ENCODE measurements at regions not wholly inside any gene's neighbourhood (a gene's known extent, or its start where the extent isn't known, plus 50 kb on each side); places are given as distances from the start of the nearest gene placed in this dataset.
"Not testable (repeated sequence)": the region's sequence is repeated elsewhere in the genome, so short reads cannot be mapped to it uniquely, and the experiment has no call there.

GRCh38 chr11:21798216-21798615, 394.7 kb upstream of the ANO5 start:
- 50 to 67% methylated on average over 2 of the region's 2 CpGs for WGBS, 2 donors
- no peak for TF ChIP-seq POLR2AphosphoS5 (IDR thresholded peaks at IDR 0.05)
- no peak for TF ChIP-seq CTCF (IDR thresholded peaks at IDR 0.05)
- no peak for TF ChIP-seq POLR2A (IDR thresholded peaks at IDR 0.05)
- TF ChIP-seq EP300 (IDR thresholded peaks at IDR 0.05), result no peak
- H3K27ac ChIP-seq, result no peak overlapping the region
- intact Hi-C loops (cut with DNase I), result no loop called here
- no peaks in the 10 kb centered on the region for H3K9me3 ChIP-seq
- no peaks in the 10 kb centered on the region for H3K36me3 ChIP-seq
- no peak for DNase-seq
- H3K27me3 ChIP-seq, result no peaks in the 10 kb centered on the region
- H3K4me3 ChIP-seq, result no peak overlapping the region
- no peaks in the 10 kb centered on the region for H3K4me1 ChIP-seq

DNA sequence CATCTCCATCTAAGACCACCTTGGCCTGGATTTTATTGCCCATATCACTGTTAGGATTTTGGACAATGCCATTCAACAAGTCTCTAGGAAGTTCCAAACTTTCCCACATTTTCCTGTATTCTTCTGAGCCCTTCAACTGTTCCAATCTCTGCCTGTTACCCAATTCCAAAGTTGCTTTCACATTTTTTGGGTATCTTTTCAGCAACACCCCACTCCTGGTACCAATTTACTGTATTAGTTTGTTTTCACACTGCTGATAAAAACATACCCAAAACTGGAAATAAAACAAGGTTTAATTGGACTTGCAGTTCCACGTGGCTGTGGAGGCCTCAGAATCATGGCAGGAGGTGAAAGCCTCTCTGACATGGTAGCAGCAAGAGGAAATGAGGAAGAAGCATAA, 388.4 kb upstream of the ANO5 start:
- 40 to 70% methylated on average over 1 of the region's 1 CpG for WGBS, 2 donors
- H3K27me3 ChIP-seq; H3K4me1 ChIP-seq; H3K4me3 ChIP-seq; H3K27ac ChIP-seq; H3K36me3 ChIP-seq; H3K9me3 ChIP-seq; DNase-seq; intact Hi-C loops (cut with DNase I): not testable (repeated sequence)

GRCh38 chr11:21806508-21806907, 386.4 kb upstream of the ANO5 start:
- DNase-seq, result no peak
- Histone ChIP-seq H3K27me3 (no peaks in the 10 kb centered on the region), H3K9me3 (peaks cover 0 to 5% (median 3%) of the 10 kb centered on the region in 4 donors), H3K4me3 (no peak overlapping the region), H3K4me1 (no peaks in the 10 kb centered on the region), H3K27ac (no peak overlapping the region), H3K36me3 (no peaks in the 10 kb centered on the region)
- no peak for TF ChIP-seq CTCF (IDR thresholded peaks at IDR 0.05)
- no peak for TF ChIP-seq EP300 (IDR thresholded peaks at IDR 0.05)
- 51 to 60% methylated on average over 1 of the region's 1 CpG for WGBS, 2 donors
- intact Hi-C loops (cut with DNase I), result no loop called here

GRCh38 chr11:21806947-21807346, 385.9 kb upstream of the ANO5 start:
- no peaks in the 10 kb centered on the region for H3K4me1 ChIP-seq

GRCh38 chr11:21807350-21807749, 385.5 kb upstream of the ANO5 start:
- Histone ChIP-seq H3K27ac (no peak overlapping the region), H3K9me3 (peaks cover 0 to 5% (median 3%) of the 10 kb centered on the region in 4 donors), H3K4me1 (no peaks in the 10 kb centered on the region), H3K4me3 (no peak overlapping the region), H3K36me3 (no peaks in the 10 kb centered on the region), H3K27me3 (no peaks in the 10 kb centered on the region)
- DNase-seq, result no peak
- intact Hi-C loops (cut with DNase I), result no loop called here
- no peak for TF ChIP-seq CTCF (IDR thresholded peaks at IDR 0.05)
- no peak for TF ChIP-seq POLR2AphosphoS5 (IDR thresholded peaks at IDR 0.05)
- TF ChIP-seq EP300 (IDR thresholded peaks at IDR 0.05), result no peak
- no peak for TF ChIP-seq POLR2A (IDR thresholded peaks at IDR 0.05)
- WGBS, 2 donors, result 43 to 66% methylated on average over 2 of the region's 2 CpGs

More at GRCh38 chr11:21806947-21807346, 385.9 kb upstream of the ANO5 start:
- H3K27me3 ChIP-seq, result no peaks in the 10 kb centered on the region
- no peak overlapping the region for H3K4me3 ChIP-seq
- peaks cover 0 to 5% (median 3%) of the 10 kb centered on the region in 4 donors for H3K9me3 ChIP-seq
- no peak for TF ChIP-seq POLR2AphosphoS5 (IDR thresholded peaks at IDR 0.05)
- TF ChIP-seq EP300 (IDR thresholded peaks at IDR 0.05), result no peak
- TF ChIP-seq POLR2A (IDR thresholded peaks at IDR 0.05), result no peak
- TF ChIP-seq CTCF (IDR thresholded peaks at IDR 0.05), result no peak
- 58 to 65% methylated on average over 1 of the region's 1 CpG for WGBS, 2 donors
- H3K36me3 ChIP-seq, result no peaks in the 10 kb centered on the region
- no peak for DNase-seq
- H3K27ac ChIP-seq, result no peak overlapping the region
- intact Hi-C loops (cut with DNase I), result no loop called here

All from sigmoid colon (tissue), 6 donors.